Neural progenitor cell (in vitro differentiated cells): ENCODE measurements at regions not wholly inside any gene's neighbourhood (a gene's known extent, or its start where the extent isn't known, plus 50 kb on each side); places are given as distances from the start of the nearest gene placed in this dataset.

Experiments used
- DNase-seq: peaks from one replicate; pipeline ENCODE4 v3.0.0-alpha.2; 2016; ENCODE audit warnings: low spot score
- H2AFZ ChIP-seq: fragments of 200-600 bp; sonication (generic); replicated peaks from 2 replicates; pipeline ENCODE4 v1.6.1; 2016; ENCODE audit warnings: antibody characterized with exemption
- H3F3A ChIP-seq: fragments of 200-600 bp; sonication (generic); 2 replicates; pipeline ENCODE4 v1.6.1; 2016; ENCODE audit warnings: antibody characterized with exemption, low read depth
- H3K27ac ChIP-seq: fragments of 200-600 bp; sonication (generic); 2 replicates; pipeline ENCODE4 v1.5.1; 2016; ENCODE audit warnings: mild to moderate bottlenecking
- H3K27me3 ChIP-seq: fragments of 200-600 bp; sonication (generic); 2 replicates; pipeline ENCODE4 v1.6.1; 2016; ENCODE audit warnings: mild to moderate bottlenecking, moderate library complexity
- H3K36me3 ChIP-seq: fragments of 200-600 bp; sonication (generic); 2 replicates; pipeline ENCODE4 v1.5.1; 2016
- H3K4me1 ChIP-seq: fragments of 200-600 bp; sonication (generic); 2 replicates; pipeline ENCODE4 v1.6.1; 2016; ENCODE audit warnings: mixed run types
- H3K4me2 ChIP-seq: fragments of 200-600 bp; sonication (generic); 2 replicates; pipeline ENCODE4 v1.6.1; 2016
- H3K4me3 ChIP-seq: fragments of 200-600 bp; sonication (generic); 2 replicates; pipeline ENCODE4 v1.5.1; 2016
- H3K79me2 ChIP-seq: fragments of 200-600 bp; sonication (generic); 2 replicates; pipeline ENCODE4 v1.6.1; 2016; ENCODE audit warnings: low read depth
- H3K9ac ChIP-seq: fragments of 200-600 bp; sonication (generic); 2 replicates; pipeline ENCODE4 v1.6.1; 2016
- H3K9me3 ChIP-seq: fragments of 200-600 bp; sonication (generic); 2 replicates; pipeline ENCODE4 v1.5.1; 2016; ENCODE audit warnings: low read depth
- H4K20me1 ChIP-seq: fragments of 200-600 bp; sonication (generic); 2 replicates; pipeline ENCODE4 v1.6.1; 2016; ENCODE audit warnings: low read depth
- H3K27ac Mint-ChIP-seq: 3 replicates; pipeline ENCODE4 v1.8.0; 2021; ENCODE audit warnings: mixed read lengths
- H3K27me3 Mint-ChIP-seq: 2 replicates; pipeline ENCODE4 v1.8.0; 2022; ENCODE audit warnings: low read depth, mild to moderate bottlenecking, inconsistent platforms, moderate library complexity, mixed read lengths; ENCODE audit not compliant: insufficient read depth
- H3K36me3 Mint-ChIP-seq: 3 replicates; pipeline ENCODE4 v1.8.0; 2021; ENCODE audit warnings: mixed read lengths
- H3K4me1 Mint-ChIP-seq: 3 replicates; pipeline ENCODE4 v1.8.0; 2021; ENCODE audit warnings: mixed read lengths
- H3K4me3 Mint-ChIP-seq: 3 replicates; pipeline ENCODE4 v1.8.0; 2021; ENCODE audit warnings: mild to moderate bottlenecking, moderate library complexity, mixed read lengths
- H3K9me3 Mint-ChIP-seq: 3 replicates; pipeline ENCODE4 v1.8.0; 2020; ENCODE audit warnings: mixed read lengths
- CTCF ChIP-seq: fragments of 200-600 bp; sonication (generic); IDR thresholded peaks from 2 replicates; pipeline ENCODE4 v1.5.1; 2017; ENCODE audit warnings: antibody characterized with exemption, mild to moderate bottlenecking
- EZH2 ChIP-seq: fragments of 200-600 bp; sonication (generic); IDR thresholded peaks from 2 replicates; pipeline ENCODE4 v1.6.1; 2017; ENCODE audit warnings: antibody characterized with exemption, mild to moderate bottlenecking, moderate library complexity
- EZH2phosphoT487 ChIP-seq: fragments of 200-600 bp; sonication (generic); IDR thresholded peaks from 2 replicates; pipeline ENCODE4 v1.6.1; 2017; ENCODE audit warnings: antibody characterized with exemption

GRCh38 chr1:157315544-157315943 lies 177.3 kb upstream of the ETV3 start:
- no peaks in the 10 kb centered on the region for H3K79me2 ChIP-seq
- no peak overlapping the region for H3K4me2 ChIP-seq
- H3K27ac ChIP-seq = no peak overlapping the region
- no peaks in the 10 kb centered on the region for H3K36me3 ChIP-seq
- Mint-ChIP-seq H3K4me1 (peaks cover 6% of the 10 kb centered on the region), H3K27ac (no peak overlapping the region), H3K9me3 (peaks cover 24% of the 10 kb centered on the region), H3K27me3 (peaks cover 2% of the 10 kb centered on the region), H3K36me3 (no peaks in the 10 kb centered on the region), H3K4me3 (no peak overlapping the region)
- H3F3A ChIP-seq = no peaks in the 10 kb centered on the region
- H3K27me3 ChIP-seq = no peaks in the 10 kb centered on the region
- H3K9me3 ChIP-seq = no peaks in the 10 kb centered on the region
- H3K9ac ChIP-seq = no peak overlapping the region
- no peak for TF ChIP-seq EZH2phosphoT487
- TF ChIP-seq CTCF = no peak
- TF ChIP-seq EZH2 = no peak
- H3K4me3 ChIP-seq = no peak overlapping the region
- no peak overlapping the region for H2AFZ ChIP-seq
- no peak for DNase-seq
- H4K20me1 ChIP-seq = no peaks in the 10 kb centered on the region
- no peaks in the 10 kb centered on the region for H3K4me1 ChIP-seq

DNA sequence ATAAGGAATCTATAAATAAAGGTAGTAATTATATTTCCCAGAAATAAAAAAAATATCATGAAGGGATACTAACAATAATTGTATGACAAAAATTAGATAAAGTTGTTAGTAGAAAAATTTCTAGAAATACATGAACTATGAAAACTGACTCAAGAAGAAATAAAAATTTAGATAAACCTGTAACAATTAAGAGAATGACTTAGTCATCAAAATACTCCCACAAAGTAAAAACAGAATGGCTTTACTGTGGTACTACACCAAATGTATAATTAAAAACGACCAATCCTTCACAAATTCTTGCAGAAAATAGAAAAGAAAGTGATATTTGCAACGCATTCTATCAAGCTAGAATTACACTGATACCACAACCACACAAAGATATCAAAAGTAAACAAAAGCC lies 176.2 kb upstream of the ETV3 start:
- Histone ChIP-seq H3K9me3 (no peaks in the 10 kb centered on the region), H3K4me2 (no peak overlapping the region), H3K9ac (no peak overlapping the region), H3K27me3 (no peaks in the 10 kb centered on the region), H3K4me1 (no peaks in the 10 kb centered on the region), H4K20me1 (no peaks in the 10 kb centered on the region), H3F3A (no peaks in the 10 kb centered on the region), H2AFZ (no peak overlapping the region), H3K4me3 (no peak overlapping the region), H3K27ac (no peak overlapping the region), H3K36me3 (no peaks in the 10 kb centered on the region), H3K79me2 (no peaks in the 10 kb centered on the region)
- no peak for TF ChIP-seq CTCF
- TF ChIP-seq EZH2 = no peak
- no peak for TF ChIP-seq EZH2phosphoT487
- H3K27ac Mint-ChIP-seq = no peak overlapping the region
- peaks cover 9% of the 10 kb centered on the region for H3K4me1 Mint-ChIP-seq
- H3K36me3 Mint-ChIP-seq = no peaks in the 10 kb centered on the region
- H3K27me3 Mint-ChIP-seq = peaks cover 2% of the 10 kb centered on the region
- H3K4me3 Mint-ChIP-seq = no peak overlapping the region
- no peak for DNase-seq
- H3K9me3 Mint-ChIP-seq = peaks cover 14% of the 10 kb centered on the region

- TF ChIP-seq EZH2 = no peak
- no peak for TF ChIP-seq CTCF
- TF ChIP-seq EZH2phosphoT487 = no peak
- no peaks in the 10 kb centered on the region for H3K4me1 ChIP-seq
- no peaks in the 10 kb centered on the region for H3K9me3 ChIP-seq
- H4K20me1 ChIP-seq = no peaks in the 10 kb centered on the region
- H3K27ac Mint-ChIP-seq = no peak overlapping the region
- H3K27me3 Mint-ChIP-seq = peaks cover 2% of the 10 kb centered on the region
- H3K4me3 ChIP-seq = no peak overlapping the region
- H3K4me1 Mint-ChIP-seq = peaks cover 9% of the 10 kb centered on the region
- no peak for DNase-seq
- H3K4me2 ChIP-seq = no peak overlapping the region
- no peak overlapping the region for H3K9ac ChIP-seq
- H3K79me2 ChIP-seq = no peaks in the 10 kb centered on the region
- no peak overlapping the region for H3K4me3 Mint-ChIP-seq
- no peak overlapping the region for H2AFZ ChIP-seq
- H3K27me3 ChIP-seq = no peaks in the 10 kb centered on the region
- H3K9me3 Mint-ChIP-seq = peaks cover 5% of the 10 kb centered on the region
- H3K36me3 ChIP-seq = no peaks in the 10 kb centered on the region
- H3K27ac ChIP-seq = no peak overlapping the region
- no peaks in the 10 kb centered on the region for H3K36me3 Mint-ChIP-seq
- H3F3A ChIP-seq = no peaks in the 10 kb centered on the region
Observed at GRCh38 chr1:157313240-157313807, 175.1 kb upstream of the ETV3 start.
